Prostate gland (tissue), 1 donor: ENCODE measurements at regions not wholly inside any gene's neighbourhood (a gene's known extent, or its start where the extent isn't known, plus 50 kb on each side); places are given as distances from the start of the nearest gene placed in this dataset.

ENCODE experiments used
- POLR2A ChIP-seq: fragments of 450-650 bp; IDR thresholded peaks from one replicate; pipeline ENCODE4 v1.6.1; 2016; ENCODE audit warnings: antibody characterized with exemption, mild to moderate bottlenecking
- POLR2AphosphoS5 ChIP-seq: sonication (generic); formaldehyde crosslinking; IDR thresholded peaks from one replicate; pipeline ENCODE4 v1.6.1; 2017; ENCODE audit warnings: antibody characterized with exemption

- no peak for TF ChIP-seq POLR2A
- TF ChIP-seq POLR2AphosphoS5: no peak
Observed at GRCh38 chr13:74046431-74046830, 87.8 kb downstream of the KLF12 start.
